SU-DHL-6 (cell line): ENCODE measurements at regions not wholly inside any gene's neighbourhood (a gene's known extent, or its start where the extent isn't known, plus 50 kb on each side); places are given as distances from the start of the nearest gene placed in this dataset.

Experiments used
- EZH2phosphoT487 ChIP-seq: fragments of 200-600 bp; sonication (generic), shearing (Covaris generic); conservative IDR thresholded peaks from 2 replicates; pipeline ENCODE4 v1.6.1; 2018; ENCODE audit warnings: mild to moderate bottlenecking, antibody characterized with exemption, low read length, moderate library complexity, mixed read lengths
- TF ChIP-seq, protein P1 (sequence below): fragments of 200-600 bp; sonication (generic); IDR thresholded peaks from one replicate; pipeline ENCODE4 v1.5.1; 2017; ENCODE audit warnings: antibody characterized with exemption, mild to moderate bottlenecking, low read length, moderate library complexity; ENCODE audit not compliant: insufficient read depth, poor library complexity, severe bottlenecking

DNA sequence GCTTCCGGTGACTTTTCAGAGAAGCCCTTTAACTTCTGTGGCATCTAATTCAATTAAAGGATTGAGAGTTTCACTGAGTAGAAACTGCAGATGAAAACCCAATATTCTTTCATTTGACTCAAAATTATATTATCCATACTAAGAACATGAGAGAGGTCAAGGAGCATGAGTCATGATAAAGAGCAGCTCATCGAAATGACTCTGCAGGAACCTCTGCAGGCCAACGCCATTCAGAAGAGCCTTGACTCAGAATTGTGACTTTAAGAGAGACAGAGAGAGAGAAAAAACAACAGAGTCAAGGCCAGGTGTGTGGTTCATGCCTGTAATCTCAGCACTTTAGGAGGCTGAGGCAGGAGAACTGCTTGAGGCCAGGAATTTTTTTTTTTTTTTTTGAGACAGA lies 417.2 kb upstream of the XYLT1 start:
- TF ChIP-seq, protein P1, sequence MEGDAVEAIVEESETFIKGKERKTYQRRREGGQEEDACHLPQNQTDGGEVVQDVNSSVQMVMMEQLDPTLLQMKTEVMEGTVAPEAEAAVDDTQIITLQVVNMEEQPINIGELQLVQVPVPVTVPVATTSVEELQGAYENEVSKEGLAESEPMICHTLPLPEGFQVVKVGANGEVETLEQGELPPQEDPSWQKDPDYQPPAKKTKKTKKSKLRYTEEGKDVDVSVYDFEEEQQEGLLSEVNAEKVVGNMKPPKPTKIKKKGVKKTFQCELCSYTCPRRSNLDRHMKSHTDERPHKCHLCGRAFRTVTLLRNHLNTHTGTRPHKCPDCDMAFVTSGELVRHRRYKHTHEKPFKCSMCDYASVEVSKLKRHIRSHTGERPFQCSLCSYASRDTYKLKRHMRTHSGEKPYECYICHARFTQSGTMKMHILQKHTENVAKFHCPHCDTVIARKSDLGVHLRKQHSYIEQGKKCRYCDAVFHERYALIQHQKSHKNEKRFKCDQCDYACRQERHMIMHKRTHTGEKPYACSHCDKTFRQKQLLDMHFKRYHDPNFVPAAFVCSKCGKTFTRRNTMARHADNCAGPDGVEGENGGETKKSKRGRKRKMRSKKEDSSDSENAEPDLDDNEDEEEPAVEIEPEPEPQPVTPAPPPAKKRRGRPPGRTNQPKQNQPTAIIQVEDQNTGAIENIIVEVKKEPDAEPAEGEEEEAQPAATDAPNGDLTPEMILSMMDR, result no peak
- no peak for TF ChIP-seq EZH2phosphoT487
